HL-60/S4 treated with retinoic acid at 250 ng/mL for 4 days and 3 days (cell line): ENCODE measurements at regions not wholly inside any gene's neighbourhood (a gene's known extent, or its start where the extent isn't known, plus 50 kb on each side); places are given as distances from the start of the nearest gene placed in this dataset.

Experiments used
- in situ Hi-C: fragments of 300-500 bp; cut with MboI; formaldehyde crosslinking; loops from 2 replicates; pipeline ENCODE4 v1.7.0; 2022; ENCODE audit warnings: low sequenced_read_pairs

DNA sequence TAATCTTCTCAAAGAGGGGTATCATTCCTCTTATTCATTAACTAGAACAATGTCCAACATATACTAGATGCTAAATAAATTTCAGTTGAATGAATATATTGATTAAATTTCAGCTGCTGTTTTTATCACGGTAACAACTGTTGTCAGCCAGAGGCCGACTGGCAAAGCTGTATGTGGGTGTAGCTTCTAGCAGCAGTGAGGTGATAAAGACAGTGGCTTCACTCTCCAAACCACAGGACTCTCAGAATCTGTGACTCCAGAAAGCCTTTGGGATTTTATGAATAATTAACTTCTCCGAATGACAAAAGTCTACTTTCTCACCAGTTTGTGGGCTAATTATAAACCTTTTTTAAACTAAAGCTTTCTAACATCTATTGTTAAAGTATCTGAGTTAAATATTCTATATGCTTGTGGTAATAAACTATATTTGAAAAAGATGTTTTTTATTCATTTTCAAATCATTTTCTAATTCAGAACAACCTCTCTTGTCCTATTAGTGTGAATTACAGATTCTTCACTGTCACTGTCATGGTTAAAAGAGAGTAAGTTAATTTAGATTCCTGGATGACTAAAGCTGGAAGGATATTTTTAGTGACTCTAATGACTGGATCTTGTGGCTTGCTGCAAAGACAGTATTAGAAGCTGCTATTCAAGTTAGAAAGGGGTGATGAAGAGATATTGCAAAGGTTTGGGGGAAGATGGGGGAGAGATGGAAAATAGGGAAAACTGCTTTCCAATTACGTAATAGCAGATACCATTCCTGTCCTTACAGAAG lies 796.4 kb upstream of the ARPP21 start:
- in situ Hi-C loops = no loop called here

DNA sequence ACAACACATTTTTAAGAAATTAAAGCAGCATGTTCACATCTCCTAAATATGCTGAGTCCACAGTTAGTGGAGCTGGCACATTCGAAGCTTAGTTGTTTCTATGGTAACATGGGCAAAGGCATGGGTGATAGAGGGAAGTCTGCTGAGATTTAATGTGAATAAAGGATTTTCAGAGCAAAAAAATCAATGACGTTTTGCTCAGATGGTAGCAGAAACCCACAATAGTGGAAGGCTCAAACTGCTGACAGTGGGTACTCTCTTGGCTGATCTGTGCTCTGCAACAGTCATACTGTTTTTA lies 795.1 kb upstream of the ARPP21 start:
- in situ Hi-C loops = no loop called here

DNA sequence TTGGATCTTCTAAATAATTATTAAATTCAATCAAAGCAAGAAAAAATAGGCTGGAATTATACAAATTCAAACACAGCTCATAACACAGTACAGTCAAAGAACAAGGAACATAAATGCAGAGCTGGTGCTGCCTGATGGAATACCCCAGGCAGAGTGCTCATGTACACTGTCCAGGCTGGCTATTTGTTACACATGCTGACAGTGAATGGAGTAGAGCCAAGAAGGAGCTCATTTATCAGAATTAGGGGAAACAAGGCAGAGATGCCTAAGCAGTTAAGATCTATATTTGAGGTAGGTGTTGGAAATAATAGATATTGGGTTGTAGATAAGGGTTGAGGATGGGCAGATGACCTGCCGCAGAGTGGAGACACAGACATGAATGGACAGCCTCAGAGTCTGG lies 788.2 kb upstream of the ARPP21 start:
- in situ Hi-C loops = no loop called here

DNA sequence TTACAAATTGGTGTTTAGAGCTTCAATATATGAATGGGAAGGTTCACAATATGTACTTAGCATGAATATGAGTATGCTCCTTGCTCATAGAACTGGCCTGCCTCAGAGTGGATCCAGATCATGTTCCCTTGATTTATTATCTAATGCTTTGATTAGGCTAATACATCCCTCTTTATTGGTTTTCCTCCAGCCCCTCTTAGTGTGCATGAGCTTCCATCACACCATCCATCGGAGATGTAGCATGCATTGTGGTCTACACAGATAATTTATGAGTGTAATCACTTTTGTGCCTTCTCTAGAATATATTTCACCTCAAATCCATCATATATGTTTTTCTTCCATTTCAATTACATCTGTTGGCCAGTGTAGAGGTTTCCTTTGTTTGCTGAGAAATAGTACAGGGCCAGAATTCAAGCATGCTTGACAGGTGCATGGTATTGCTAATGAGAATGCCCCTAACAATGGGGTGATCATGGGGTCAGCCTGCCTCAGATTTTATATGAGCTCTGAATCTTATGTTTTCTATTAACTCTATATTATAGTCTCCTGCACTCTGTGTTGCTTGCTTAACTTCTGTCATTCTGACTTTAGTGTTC lies 786.4 kb upstream of the ARPP21 start:
- in situ Hi-C loops = no loop called here

DNA sequence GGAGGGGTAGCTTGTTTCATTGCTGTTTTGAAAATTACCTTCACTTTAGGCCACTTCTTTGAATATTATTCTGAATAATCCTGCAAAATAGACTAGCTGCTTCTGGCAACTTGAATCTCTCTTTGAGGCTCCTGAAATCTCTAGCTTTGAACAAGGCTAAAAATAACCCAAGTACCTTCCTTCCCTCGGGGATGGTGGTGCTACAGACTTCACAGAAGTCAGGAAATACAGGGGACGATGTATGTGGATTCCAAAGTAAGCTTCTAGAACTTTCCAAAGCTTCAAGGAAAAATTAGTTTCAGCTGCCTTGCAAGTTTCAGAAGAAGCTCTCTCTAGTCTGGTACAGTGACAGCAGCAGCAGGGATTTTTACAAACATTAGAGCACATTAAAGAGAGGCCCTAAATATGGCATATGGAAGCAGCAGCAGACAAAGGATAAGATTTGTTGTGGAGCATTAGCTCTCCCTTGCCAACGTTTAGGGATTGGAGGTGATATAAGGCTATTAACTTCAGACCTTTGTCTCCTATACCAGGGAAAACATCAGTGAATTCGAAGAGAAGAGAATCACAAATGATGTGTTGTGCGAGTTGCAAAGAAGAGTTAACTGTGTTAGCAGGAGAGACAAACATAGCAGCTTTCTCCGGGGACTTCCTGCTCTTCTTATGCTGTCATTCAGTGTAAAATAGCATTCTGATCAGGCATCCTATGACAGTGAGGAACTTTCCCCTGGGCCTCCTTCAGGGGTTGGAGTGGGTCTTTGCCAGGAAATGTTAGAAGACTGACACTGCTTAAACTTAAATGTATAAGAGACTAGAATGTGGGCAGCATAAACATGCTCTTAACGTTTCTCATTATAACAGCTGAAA lies 783.0 kb upstream of the ARPP21 start:
- in situ Hi-C loops = no loop called here

DNA sequence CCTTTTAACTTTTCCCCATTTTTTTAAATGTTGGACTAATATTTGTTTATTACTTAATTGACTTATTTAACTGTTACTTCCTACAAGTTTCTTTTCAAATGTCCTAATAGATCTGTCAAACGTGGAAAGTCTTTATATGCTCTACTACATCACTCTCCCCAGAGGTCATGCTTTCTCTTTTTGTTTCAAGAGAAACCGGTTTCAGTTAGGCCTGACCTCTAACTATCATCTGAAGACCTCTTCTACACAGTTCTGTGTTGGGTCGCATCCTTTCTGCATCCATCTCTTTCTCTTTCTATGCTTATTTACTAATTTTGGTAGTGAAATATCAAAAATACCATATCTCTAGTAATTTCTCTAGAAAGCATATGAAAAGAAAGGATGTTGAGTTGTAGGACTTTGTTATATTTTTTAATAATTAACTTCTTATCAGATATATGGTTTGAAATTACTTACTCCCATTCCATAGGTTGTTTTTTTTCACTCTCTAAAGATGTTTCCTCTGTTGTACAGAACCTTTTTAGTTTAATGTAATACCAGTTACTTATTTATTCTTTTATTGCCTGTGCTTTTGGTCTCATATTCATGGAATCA lies 781.2 kb upstream of the ARPP21 start:
- in situ Hi-C loops = no loop called here

DNA sequence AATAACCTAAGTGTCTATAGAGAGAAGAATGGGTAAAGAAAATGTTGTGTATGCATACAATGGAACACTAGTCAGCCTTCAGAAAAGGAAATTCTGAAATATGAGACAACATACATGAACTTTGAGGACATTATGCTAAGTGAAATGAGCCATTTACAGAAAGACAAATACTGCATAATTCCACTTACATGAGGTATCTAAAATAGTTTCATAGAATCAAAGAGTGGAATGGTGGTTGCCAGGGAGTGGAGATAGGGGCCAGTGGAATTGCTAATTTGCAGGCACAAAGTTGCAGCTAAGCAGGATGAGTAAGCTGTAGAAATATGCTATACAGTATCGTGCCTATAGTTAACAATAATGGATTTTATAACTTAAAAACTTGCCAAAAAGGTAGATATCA lies 779.6 kb upstream of the ARPP21 start:
- in situ Hi-C loops = no loop called here

DNA sequence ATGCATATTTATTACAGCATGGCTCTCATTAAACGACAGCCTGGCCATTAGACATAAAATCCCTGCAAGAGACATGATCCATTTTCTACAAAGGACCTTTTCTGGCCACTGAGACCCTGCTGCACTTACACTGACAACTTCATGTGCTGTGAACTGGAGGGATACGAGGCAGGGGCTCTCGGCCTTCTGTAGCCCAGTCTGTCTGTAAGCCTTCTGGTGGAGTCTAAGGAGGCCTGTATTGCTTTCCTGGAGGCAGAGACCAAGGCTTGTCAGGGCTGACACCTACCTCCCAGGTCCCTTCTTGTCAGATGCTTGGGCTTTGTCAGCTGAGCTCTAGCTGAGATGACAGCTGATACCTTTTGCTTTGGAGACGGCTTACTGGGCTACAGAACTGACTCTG lies 776.9 kb upstream of the ARPP21 start:
- in situ Hi-C loops = no loop called here

DNA sequence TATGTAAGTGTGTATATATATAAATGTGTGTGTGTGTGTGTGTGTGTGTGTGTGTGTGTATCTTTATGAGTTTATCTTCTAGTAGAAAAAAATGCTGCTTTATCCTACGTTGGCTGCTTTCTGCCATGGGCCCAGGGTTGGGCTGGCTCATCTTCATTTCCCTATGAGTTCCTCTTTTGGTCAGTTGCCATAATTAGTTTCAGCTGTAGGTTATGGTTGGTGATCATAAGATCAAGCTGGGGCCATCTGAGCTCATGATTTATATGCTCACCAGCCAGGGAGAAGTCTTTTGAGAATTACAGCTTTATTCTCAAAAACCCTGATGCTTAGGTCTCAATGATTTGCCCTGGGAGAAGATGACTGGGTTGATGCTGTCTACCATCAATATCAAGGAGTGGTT lies 775.8 kb upstream of the ARPP21 start:
- in situ Hi-C loops = no loop called here

DNA sequence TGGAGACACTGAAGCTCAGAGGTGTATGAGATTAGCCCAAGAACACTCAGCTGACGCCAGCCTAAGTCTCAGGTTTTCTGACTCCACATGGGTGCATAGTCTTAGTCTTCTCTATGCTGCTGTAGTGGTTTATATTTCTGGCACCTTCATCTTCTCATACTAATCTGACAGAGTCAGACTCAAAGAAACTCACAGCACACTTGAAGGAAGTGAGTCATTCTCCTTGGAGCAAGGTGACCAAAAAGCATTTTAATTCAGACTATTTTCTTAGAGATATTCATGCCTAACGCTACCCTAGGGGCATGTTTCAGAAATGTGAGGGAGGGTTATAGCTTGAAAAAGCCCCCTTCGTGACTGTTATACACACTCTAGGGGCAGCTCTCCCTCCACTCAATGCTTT lies 775.3 kb upstream of the ARPP21 start:
- in situ Hi-C loops = no loop called here

DNA sequence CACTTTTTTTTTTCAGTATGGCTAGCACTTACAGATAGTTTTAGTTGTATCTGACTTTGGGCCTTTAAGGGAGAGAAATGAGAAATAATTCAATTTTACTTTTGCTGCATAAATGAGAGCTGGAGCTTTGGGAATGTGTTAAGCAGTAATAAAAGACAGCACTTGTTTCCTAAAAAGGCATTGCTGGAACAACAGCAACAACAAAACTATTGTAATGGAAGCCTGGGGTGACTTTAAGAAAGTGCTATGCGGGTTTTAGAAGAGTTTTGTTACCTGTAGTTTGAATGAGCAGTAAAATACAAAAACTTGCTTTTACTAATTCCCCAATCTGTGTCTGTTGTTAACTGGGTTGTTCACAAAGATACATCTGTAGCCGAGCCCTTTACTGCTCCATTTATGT lies 774.0 kb upstream of the ARPP21 start:
- in situ Hi-C loops = no loop called here

DNA sequence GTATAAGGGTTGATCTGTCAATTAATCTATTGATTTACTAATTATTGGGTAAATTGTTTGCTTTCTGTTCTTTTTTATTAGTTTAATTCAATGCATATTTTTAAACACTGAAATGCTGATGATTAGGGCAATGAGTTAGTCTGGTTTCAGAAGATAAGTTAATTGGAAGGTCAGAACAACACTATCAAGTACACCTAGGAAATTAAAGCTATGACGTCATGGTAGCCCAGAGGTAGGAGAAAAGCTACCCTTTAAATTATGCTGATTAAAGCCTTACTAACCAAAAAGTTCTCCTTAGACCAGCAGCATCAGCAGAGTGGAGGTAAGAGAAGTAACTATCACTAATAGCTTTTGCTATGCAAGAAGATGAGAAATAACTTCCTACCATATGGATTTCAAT lies 770.4 kb upstream of the ARPP21 start:
- in situ Hi-C loops = no loop called here

DNA sequence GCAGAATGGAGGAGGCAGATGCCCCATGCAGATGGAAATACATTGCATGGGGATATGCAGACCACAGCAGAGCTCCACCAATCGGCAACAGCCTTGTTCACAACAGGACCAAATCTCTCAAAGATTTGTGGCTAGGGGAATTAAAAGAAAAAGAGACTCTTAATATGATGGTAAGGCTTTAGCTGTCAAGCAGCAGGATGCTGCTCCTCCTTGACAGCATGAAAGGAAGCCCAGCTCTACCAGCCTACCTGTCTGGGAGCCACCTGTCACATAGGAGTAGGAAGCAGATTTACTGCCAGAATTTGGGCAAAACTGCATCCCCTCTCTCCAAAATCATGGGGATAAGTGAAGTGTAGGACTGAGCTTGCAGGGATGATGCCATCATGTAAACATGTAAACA lies 769.6 kb upstream of the ARPP21 start:
- in situ Hi-C loops = no loop called here

DNA sequence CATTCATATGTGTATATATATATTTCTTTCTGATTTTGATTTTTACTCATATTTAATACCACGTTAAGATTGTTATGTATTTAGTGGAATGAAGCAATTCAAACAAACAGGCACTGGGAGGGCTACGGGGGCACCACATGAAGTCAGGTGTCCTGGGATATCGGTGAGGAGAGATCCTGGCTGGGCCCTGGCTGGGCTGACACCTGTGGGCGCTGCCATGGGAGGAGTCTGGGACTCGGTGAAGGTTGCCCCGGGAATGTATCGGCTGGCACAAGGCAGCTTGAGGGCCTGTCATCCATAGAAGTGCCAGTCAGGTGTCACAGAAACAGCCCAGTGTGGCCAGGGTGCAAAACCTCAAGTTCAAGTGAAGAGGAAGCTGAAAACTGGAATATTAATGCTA lies 766.9 kb upstream of the ARPP21 start:
- in situ Hi-C loops = no loop called here

DNA sequence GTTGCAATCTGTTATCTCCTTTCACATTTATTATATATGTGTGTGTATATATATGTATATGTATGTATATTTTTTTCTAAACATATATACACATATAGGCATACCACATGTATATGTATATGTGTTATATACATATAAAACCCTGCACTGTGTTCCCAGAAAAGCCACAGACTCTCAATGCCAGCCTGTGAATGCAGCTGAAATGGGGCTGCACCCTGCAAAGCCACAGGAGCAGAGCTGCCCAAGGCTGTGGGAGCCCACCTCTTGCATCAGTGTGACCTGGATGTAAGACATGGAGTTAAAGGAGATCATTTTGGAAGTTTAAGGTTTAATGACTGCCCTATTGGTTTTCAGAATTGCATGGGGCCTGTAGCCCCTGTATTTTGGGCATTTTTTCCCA lies 762.3 kb upstream of the ARPP21 start:
- in situ Hi-C loops = no loop called here

DNA sequence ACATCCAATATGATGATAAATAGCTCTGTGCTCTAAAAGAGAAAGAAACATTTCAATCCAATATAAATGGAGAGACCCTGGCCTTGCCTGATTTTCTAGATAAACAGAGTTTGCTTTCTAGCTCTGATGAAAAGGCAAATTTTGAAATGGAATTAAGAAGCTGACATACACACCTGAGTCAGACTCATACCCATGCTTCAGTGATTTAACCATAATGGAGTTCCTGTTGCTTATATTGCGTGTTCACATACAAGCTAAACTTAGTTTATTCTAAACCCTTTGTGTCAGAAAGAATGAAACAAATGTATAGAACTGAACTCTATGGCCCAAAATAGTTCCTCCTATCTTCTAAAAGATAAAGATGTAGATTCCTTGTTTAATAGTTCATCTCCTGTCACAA lies 760.8 kb upstream of the ARPP21 start:
- in situ Hi-C loops = no loop called here

DNA sequence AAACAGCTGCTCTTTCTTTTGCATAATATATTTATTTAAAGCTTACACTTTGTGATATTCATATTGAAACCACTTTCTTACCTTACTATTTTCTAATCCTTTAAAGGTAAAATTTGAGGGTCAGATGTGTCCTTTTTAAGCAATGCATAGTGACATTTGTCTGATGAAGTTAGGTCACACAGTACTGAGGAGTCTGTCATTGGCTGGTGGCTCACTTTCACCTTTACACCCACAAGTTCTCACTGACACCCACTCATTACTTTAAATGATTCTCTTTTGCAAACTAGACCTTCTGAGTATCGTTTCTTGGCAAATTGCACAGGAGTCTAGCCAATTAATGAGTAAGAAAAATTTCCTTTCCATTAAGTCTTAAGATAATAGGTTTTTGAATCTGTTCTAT lies 758.3 kb upstream of the ARPP21 start:
- in situ Hi-C loops = no loop called here

DNA sequence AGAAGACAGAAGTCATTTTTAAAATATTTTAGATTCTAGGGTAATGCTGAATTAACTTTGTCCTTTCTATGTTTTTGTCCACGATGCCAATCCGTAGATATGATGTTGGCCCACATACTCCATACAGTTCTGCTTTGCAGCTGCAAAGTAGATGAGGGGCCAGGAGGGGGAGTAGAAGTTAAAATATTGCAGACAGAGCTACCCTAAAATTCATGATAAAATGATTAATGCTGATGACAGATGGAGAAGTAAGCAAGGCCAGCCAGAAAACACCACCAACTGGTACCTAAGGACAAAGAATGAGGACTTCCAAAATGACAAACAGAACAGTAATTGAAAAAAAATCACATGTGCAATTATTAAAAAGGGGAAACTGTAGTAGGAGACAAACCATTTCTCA lies 756.6 kb upstream of the ARPP21 start:
- in situ Hi-C loops = no loop called here

DNA sequence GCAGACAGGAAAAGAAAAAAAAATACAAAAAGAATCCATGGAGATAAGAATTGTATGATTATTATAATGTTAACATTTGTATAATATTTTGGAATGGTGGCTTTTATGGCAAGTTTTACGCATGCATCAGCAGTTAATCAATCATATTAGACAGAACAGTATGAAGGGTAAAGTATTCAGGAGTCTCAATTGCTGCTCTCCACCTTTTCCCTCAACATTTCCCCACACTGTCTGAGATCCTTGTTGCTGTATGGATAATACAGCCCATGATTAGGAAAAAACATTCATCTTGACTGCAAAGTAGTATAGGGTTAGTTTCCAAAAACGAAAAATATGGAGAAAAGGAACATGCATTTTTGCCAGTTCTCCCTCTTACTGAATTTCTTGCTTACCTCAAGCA lies 755.3 kb upstream of the ARPP21 start:
- in situ Hi-C loops = no loop called here

DNA sequence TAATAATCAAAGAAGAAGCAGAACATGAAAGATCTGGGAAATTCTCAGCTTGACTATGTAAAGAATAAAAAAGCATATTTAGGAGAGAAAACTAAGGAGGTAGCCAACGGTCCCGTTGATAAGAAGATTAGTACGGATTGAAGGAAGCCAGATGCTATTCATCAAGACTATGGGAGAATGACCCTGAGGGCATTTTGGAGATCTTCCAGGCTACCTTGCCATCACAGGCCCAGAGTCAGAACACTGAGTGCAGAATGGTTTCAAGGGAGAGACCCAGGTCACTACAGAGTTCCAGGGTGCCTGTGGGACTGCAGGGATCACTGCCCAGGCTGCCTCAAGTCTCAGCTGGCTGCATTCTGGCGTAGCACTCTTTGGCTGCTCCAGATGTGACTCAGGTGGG lies 752.9 kb upstream of the ARPP21 start:
- in situ Hi-C loops = no loop called here

DNA sequence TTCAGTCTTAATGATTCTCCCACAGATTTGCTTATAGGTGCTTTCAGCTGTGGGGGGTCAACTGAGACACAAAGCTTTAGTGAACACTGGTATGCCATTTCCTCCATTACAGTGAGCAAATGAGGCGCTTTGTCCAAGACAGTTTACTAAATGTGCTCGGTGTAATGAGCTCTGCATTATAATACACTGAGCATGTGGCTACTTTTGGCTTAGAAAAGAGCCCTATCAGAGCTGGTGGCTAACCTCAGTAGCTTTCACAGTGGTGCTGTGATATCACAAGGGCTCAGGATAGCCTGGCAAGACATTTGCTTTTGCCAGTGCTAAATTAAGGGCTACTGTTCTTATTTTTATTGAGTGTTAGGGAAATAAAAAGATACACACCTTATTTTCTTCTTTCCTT lies 749.7 kb upstream of the ARPP21 start:
- in situ Hi-C loops = no loop called here

DNA sequence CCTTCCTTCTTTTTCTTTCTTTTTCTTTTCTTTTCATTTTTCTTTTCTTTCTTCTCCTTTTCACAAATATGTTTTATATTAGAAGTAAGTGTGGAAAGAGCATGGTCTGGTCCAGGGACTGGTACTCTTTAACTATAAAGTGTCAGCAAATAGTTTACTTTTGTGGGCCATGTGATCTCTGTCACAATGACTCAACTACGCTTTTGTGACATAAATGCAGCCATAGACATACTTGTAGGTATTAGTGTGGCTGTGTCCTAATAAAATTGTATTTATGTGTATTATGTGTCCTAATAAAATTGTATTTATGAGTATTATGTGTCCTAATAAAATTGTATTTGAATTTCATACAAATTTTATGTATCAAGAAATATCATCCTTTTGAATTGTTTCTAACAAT lies 749.1 kb upstream of the ARPP21 start:
- in situ Hi-C loops = no loop called here
